HG03025 (cell line): ENCODE measurements at regions not wholly inside any gene's neighbourhood (a gene's known extent, or its start where the extent isn't known, plus 50 kb on each side); places are given as distances from the start of the nearest gene placed in this dataset.

Experiments used
- ATAC-seq: cut with Tn5 transposase; IDR thresholded peaks from one replicate; pipeline ENCODE4 v1.9.1; 2021; ENCODE audit warnings: mild to moderate bottlenecking, moderate library complexity; ENCODE audit not compliant: unreplicated experiment, low FRiP score

DNA sequence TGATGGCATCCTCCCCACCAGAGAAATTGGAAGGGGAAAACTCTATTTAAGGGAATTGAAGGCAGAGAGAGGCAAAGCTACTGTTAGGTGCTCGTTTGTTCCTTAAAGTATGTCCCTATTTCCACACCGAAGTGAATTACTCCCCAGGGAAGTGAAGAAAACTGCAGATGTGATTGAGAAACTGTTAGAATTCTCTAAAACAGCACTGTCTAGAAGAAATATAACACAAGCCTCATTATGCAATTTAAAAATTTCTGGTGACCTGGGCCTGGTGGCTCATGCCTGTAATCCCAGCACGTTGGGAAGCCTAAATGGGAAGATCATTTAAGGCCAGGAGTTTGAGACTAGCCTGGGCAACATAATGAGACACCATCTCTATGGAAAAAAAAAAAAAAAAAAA, 305.0 kb downstream of the SHQ1 start:
- no peak for ATAC-seq

DNA sequence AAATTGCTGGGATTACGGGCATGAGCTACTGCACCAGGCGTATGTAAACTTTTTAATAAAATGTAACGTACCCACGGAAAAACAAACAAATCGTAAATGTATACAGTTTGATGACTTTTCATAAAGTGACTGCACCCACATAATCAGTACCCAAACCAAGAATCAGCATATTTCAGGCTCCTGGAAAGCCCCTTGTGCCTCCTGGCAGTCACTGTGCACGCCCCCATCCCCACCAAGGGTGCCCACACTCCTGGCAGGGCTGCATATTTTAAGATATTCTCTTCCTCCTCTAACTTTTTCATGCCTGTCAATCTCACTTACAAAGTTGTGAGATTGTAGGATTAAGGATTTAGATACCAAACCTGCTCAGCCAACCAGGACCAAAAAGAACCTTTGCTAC, 305.5 kb downstream of the SHQ1 start:
- no peak for ATAC-seq

DNA sequence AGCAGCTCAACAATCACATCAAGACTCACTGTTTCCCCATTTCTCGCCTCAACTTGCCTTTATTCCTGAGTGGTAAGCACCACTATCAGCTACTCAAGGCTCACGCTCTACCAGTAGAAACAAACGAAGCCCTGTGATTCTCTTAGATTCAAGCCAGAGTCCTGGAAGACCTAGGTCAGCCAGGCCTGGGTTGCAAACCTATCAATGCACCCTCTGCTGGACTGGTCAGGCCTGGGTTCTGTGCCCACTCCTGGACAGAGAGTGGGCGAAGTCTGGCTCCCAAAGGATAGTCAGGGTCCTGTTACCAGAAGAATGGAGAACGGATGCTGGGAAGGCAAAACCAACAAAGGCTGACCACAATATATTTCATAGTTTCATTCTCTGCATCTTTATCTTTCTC, 308.4 kb downstream of the SHQ1 start:
- no peak for ATAC-seq

DNA sequence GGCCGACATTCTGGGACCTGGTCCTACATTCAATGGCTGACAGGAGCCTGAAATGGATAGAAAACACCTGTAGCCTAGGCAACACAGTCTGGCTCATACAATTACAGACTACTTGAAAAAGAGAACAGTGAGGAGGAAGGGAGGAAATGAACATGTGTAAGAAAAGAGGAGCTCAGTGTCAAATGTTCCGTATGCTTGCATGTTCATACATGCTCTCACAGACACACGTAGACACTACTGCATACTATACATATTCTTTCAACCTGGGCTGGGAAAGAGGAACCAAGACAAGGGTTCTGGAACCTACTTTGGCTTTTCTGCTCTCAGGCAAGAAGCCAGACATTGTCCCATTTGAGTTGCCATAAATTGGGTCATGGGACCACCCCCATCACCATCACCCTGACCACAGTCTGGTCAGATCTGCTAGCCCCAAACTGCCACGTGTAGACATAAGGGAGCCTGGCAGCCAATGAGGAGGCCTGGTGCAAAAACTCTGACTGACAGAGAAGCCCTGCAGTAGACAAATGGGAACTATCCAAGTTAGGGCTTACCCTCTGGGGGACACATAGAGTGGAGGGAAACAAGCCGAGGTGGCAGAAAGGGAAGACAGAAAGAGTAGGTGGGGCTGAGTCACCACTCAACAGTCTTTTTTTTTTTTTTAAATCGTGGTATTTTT, 310.0 kb downstream of the SHQ1 start:
- ATAC-seq, result no peak

DNA sequence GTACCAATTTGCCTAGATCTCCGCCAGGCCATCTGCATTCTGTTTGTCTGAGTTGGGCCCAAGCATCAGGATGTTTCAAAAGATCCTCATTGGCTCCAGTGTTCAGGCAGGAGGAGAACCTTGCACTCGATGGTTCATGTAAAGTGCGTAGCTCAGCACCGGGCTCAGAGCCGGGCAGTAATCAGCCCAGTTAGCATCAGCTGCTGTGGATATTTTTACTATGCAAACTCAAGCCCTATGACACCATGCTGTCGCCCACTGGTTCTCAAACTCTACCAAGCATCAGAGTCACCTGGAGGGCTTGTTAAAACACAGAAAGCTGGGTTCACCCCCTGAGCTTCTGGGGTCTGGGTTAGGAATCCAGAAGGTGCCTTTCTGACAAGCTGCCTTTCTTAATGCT, 310.8 kb downstream of the SHQ1 start:
- ATAC-seq, result no peak

DNA sequence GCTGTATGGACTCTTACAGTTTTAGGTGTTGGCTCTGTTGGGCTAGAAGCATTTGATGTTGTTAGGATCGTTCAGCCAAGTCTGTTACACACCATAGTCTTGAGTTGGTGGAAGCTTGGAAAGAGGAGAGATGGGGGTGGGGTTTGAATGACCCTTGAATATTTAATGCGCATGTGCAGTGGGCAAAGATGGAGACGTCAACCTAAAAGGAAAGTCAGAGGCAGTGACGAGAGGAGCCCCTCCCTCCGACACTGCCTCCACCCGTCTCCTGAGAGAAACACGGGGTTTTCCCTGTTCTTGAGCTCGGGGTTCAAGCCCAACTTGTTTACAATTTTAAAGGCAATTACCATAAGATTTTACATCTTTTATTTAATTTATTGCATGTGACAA, 311.4 kb downstream of the SHQ1 start:
- no peak for ATAC-seq

DNA sequence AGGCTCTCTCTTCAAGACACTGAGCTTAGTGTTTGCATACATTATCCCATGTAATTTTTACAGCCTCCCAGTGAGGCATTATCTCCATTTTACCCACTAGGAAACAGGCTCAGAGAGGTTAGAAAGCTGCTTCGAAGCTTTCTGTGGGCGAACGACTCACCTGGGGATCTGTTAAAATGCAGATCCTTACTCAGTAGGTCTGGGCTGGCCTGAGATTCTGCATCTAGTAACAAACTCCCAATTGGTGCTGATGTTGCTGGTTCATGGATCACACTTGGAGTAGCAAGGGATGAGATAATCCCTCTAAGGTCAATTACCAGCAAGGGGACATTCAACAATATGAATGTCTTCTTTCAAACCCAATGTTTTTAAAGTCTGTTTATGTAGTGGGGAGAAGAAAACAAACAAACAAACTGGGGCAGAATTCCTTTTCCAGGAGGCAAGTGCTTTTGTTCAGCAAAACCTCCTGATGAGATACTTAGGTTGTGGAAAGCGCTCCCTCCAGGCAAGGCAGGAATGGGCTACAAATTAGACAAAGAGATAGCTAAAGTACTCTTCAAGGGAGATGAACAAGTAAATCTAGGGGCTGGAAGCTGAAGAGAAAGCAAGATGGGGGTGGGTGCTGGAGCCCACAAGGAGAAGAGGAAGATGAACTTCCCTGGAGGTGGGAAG, 311.9 kb downstream of the SHQ1 start:
- ATAC-seq, result no peak

DNA sequence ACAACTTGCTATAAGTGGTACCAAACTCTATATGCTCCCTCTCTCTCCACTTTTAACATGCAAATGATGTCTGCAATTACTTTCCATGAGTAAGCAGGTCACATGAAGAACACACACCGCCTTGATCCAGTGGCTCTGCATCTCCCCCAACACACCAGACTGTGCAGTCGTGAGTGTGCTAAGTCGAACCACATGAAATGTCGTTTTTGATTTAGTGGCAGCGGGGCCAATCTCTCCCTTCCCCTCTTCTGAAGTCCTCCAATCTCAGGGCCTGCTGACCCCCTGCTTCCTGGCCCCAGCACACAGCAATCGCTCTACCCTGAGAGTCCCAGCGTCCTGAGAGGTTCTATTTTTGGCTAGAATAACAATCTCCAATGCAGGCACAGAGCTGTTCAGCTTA, 312.5 kb downstream of the SHQ1 start:
- ATAC-seq, result no peak

DNA sequence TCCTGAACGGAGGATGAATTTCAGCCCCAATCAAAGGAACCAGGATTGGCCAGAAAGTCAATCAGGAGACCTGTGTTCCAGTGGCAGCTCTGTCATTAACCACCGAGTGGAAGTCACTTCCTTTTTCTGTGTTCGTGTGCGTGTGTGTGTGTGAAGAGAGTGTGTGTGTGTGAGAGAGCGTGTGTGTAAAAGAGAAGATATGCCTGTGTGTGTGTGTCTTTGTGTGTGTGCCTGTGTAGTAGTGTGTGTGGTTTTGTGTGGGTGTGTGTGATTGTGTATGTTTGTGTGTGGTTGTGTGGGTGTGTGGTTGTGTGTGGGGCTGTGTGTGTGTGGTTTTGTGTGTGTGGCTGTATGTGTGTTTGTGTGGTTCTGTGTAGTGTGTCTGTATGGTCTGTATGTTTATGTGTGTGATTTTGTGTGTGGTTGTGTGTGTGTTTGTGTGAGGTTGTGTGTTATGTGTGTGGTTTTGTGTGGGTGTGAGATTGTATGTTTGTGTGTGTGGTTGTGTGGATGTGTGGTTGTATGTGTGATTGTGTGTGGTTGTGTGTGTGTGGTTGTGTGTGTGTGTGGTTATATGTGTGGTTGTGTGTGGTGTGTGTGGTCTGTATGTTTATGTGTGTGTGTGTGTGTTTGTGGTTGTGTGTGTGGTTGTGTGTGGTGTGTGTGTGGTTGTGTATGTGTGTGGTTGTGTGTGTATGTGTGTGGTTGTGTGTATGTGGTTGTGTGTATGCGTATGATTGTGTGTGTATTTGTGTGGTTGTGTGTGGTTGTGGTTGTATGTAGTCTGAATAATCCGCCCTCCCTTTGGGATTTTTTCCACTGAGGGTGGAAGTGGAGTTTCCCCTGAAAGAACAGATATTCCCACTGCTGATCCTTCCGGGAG, 314.4 kb downstream of the SHQ1 start:
- no peak for ATAC-seq

DNA sequence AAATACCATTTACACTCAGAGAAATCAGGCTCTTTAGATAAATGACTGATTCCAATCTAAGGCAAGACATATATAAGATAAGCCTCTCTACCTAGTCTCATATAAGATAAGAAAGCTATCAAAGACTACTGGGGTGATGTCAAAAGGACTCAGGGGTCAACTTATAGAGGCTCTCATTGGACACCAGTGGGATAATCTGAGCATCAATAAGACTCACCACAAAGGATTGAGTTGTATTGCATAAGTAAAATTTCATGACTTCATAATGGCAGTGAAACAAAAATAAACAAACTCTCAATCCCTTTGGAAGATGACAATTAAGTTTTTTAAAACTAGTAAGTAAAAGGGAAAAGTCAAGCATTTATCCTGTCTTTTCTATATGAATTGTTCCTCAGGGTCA, 317.8 kb downstream of the SHQ1 start:
- no peak for ATAC-seq

DNA sequence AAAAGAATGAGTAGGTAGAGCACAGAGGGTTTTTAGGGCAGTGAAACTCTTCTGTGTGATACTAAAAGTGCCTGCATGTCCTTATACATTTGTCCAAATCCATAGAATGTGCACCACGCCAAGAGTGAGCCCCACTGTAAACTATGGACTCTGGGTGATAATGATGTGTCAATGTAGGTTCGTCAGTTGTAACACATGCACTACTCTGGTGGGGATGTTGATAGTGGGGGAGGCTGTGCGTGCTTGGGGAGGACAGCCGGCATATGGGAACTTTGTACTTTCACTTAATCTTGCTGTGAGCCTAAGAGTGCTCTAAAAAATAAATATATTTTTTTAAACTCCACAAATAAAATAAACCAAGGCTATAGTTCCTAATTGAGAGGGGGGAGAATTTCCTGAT, 319.2 kb downstream of the SHQ1 start:
- no peak for ATAC-seq

DNA sequence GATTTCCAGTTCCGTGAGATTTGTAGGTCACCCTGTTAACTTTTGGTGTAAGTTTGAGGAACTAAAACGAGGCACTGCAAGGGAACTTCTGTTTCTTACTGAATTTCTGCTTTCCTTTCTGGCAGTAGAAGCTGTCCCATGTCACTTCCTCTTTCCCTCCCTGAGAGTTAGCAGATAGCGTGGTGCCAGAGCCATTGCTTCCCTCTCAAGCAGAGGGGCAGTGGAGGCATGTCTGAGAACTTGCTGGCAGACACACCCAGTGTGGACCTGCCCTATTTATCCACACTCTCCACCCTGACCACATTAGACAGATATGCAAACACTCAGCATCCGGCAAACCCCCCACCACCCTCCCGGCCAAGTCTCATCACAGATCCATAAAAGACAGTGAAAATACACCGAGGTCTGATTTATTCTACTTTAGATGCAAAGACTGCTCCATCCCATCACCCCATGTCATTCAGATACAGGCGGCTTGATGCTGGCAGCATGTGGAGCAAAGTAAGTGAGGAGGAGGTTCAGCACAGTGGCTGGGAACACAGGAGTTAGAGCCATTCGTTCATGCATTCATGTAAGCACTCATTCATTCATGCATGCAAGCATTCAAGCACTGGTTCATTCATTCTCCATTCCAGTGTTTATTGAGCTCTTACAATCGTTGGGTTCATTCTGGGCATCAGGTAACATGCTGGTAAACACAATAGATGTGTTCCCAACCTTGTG, 324.7 kb downstream of the SHQ1 start:
- peak; percentile 79 for ATAC-seq

DNA sequence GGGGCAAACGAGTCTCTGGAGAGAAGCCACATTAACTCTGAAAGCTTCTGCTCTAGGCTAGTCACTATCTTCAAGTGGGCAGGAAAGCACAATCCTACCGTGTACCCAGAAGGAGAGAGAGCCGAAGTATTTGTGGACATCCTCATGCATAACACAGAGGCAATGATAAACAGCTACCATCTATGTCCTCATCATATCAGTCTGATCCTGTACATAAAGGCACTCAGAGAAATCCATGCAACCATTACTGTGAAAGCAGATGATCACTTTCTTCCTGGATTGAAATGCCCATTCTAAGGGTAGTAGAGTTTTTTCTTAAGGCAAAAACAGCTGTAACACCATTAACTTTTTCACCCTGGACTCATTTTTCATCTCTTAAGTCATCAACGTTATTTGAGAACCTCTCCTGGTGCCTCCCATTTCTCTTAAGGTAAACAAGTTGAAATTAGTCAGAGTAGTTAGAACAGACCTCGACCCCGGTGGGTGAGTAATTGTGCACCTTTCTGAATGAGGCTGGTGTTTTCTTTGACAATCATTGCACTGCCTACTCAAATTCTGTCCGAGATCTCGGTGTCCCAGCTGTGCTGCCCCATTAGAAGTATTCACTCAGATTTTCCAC, 327.4 kb downstream of the SHQ1 start:
- peak; percentile 40 for ATAC-seq

DNA sequence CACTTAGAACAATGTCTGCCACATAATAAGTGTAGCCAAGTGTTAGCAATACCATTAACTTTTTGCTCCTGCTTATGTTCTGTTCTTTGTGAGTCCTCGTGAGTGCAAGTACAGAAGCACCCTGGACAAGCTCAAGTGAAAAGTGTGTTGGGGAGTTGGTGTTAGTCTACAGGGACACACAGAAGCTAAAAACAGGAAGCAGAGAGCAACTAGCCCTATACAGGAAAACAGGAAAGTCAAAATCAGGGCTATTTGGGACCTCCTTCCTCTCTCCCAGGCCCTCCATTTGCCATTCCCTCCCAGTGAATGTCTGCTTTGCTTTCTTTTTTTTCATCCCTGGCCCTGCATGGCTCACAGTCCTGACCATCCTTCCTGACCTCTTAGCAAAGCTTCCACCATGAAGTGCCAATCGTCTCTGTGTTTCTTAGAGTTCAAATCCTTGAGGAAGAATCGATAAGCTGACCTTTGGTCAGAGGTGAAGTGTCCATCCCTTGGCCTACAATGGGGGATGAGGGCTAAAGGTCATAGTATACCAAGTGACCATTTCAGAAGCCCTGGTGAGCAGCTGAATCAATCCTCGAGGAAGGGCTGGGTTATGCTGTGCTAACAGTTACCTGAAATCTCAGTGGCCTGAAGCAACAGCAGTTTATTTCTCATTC, 328.2 kb downstream of the SHQ1 start:
- no peak for ATAC-seq

DNA sequence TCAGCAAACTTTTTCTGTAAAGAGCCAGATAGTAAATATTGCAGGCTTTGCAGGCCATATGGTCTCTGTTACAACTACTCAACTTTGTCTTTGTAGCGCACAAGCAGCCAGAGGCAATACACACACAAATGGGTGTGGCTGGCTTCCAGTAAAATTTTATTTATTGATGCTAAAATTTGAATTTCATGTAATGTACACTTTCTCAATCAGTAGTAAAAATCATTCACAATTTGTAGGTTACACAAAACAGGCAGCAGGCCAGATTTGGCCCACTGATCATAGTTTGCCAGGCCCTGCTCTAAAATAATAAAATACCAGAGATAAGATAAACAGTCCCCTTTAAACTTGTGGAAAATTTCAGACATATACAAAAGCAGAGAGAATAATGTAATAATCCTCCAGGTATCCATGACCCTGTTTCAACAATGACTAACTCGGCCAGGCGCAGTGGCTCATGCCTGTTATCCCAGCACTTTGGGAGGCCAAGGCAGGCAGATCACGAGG, 330.3 kb downstream of the SHQ1 start:
- ATAC-seq, result no peak

DNA sequence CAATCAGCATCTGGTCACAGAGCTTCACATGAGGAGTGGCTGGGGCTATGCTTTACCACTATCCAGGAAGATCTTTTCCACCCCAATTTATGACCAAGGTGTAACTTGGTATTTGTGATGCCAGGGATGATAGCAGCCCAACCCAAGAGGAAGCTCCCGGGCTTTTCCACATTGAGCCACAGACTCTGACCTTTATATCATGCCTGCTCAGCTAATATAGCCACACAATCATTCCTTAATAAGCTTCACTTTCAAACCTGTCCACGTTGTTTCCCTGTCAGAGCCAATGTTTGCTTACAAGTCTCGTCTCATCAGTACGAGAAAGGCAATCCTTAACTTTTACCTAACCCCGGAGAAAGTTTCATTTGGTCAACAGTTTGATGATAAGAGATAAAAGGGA, 330.9 kb downstream of the SHQ1 start:
- ATAC-seq, result no peak

DNA sequence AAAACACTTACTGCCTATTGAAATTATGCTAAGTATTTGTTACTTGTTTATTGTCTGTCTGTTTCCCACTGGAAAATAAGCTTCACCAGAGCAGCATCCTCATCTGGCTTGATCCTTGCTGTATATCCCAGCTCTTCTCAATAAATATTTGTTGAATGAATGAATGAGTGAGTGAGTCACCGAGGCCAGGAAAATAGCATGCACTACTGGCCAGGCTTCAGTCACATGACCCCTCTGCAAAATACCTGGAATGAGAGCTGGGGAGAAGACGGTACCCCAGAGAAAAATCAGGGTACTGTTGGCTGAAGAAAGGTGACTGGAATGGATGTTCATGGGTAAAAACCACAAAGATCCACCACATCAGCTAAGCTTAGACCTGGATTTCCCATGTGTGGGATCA, 331.9 kb downstream of the SHQ1 start:
- ATAC-seq, result no peak

DNA sequence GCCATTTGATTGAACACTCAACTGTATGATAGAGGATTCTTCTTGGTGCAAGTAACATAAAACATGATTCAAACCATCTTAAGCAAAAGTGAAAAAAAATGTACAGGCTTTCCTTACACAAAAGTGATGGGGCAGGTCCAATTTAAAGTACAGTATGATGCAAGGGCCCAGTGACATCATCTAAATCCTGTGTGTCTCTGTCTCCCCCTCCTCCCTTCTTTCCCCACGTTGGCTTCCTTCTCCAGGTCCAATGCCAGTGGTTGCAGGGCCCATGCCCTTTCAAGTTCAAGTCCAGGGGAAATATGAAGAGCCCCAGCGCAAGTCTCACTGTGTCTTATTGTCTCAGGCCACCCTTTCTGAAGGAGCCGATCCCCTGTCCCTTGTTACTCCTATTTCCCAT, 332.3 kb downstream of the SHQ1 start:
- ATAC-seq, result no peak

DNA sequence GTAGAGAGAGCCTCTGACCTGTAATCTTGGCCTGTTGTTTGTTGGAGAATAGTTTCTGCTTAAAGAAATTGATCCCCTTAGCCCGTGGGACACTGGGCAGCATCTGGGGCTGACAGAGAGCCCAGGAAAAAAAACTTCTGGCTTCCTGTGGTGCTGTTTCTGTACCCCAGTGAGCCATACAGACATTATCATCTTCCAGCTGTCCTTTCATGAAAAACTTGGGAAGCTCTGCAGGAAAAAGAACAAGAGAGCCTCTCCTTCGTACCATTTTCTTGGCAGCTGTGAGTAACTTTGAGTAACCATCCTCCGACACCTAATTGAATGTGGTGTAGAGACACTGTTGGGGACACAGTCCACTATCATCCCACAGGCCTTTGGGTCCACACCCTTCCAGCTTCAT, 333.0 kb downstream of the SHQ1 start:
- ATAC-seq, result no peak

DNA sequence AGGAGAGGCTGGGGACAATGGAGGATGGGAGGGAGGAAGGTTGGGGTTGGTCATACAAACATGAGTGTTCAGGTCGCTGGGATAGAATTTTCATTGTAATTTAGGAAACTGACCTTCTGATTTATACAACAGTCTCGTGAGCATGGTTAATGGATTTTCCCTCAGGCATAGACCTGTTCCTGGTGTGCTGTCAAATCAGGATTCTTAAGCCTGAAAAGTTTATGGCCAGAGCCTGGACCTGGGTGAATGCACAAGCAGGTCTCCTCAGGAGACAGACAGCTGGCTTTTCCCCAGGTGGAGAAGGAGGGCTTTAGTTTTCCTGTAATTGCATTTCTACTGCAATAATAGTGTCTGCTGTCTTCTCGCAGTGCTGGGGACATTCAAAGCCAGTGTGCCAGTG, 338.0 kb downstream of the SHQ1 start:
- no peak for ATAC-seq
